Liver (tissue), 8 donors: ENCODE measurements at regions not wholly inside any gene's neighbourhood (a gene's known extent, or its start where the extent isn't known, plus 50 kb on each side); places are given as distances from the start of the nearest gene placed in this dataset.

Experiments used
- DNase-seq: peaks from one replicate; pipeline ENCODE4 v3.0.0-alpha.2; 2017; ENCODE audit warnings: low spot score
- H3K27ac ChIP-seq, 2 donors: one replicate each; pipeline ENCODE4 v1.7.0; 2013; ENCODE audit warnings: inconsistent platforms in 2 of 2, low read length in 2 of 2, control low read depth in 1 of 2, low read depth in 1 of 2, mild to moderate bottlenecking in 1 of 2
- H3K27me3 ChIP-seq, 4 donors: one replicate each; pipeline versions ENCODE4 v1.6.1 to v1.7.0; 2013; ENCODE audit warnings: low read length in 3 of 4, inconsistent platforms in 1 of 4, mild to moderate bottlenecking in 1 of 4, moderate library complexity in 1 of 4; ENCODE audit not compliant: control insufficient read depth in 4 of 4, insufficient read depth in 4 of 4
- H3K36me3 ChIP-seq, 4 donors: one replicate each; pipeline versions ENCODE4 v1.6.1 to v1.7.0; 2013; ENCODE audit warnings: low read length in 3 of 4, mild to moderate bottlenecking in 3 of 4, low read depth in 1 of 4, moderate library complexity in 1 of 4; ENCODE audit not compliant: control insufficient read depth in 4 of 4, insufficient read depth in 3 of 4
- H3K4me1 ChIP-seq, 4 donors: one replicate each; pipeline versions ENCODE4 v1.6.1 to v1.7.0; 2013; ENCODE audit warnings: low read length in 3 of 4, mild to moderate bottlenecking in 3 of 4, moderate library complexity in 1 of 4; ENCODE audit not compliant: control insufficient read depth in 4 of 4, insufficient read depth in 4 of 4
- H3K4me3 ChIP-seq, 3 donors: one replicate each; pipeline versions ENCODE4 v1.6.1 to v1.7.0; 2013; ENCODE audit warnings: low read length in 3 of 3, control low read depth in 1 of 3, low read depth in 1 of 3, mild to moderate bottlenecking in 1 of 3
- H3K9ac ChIP-seq, 2 donors: one replicate each; pipeline ENCODE4 v1.7.0; 2013; ENCODE audit warnings: low read length in 2 of 2, mild to moderate bottlenecking in 2 of 2, moderate library complexity in 2 of 2, control low read depth in 1 of 2, low read depth in 1 of 2
- H3K9me3 ChIP-seq, 4 donors: one replicate each; pipeline versions ENCODE4 v1.6.1 to v1.7.0; 2013; ENCODE audit warnings: low read length in 3 of 4; ENCODE audit not compliant: control insufficient read depth in 4 of 4
- ATF3 ChIP-seq: IDR thresholded peaks from 2 replicates; pipeline ENCODE4 v1.6.1; 2016; ENCODE audit warnings: antibody characterized with exemption
- CTCF ChIP-seq: fragments of 150-350 bp; IDR thresholded peaks from 2 replicates; pipeline ENCODE4 v1.5.1; 2017; ENCODE audit warnings: improper control_type of control experiment, low read depth, low read length; ENCODE audit not compliant: missing input control
- EGR1 ChIP-seq, 2 donors: IDR thresholded peaks; 2 replicates each; pipeline ENCODE4 v1.6.1; 2016 to 2018; ENCODE audit warnings: antibody characterized with exemption in 2 of 2, low read depth in 2 of 2
- FOXA2 ChIP-seq: IDR thresholded peaks from 2 replicates; pipeline ENCODE4 v1.6.1; 2016; ENCODE audit warnings: antibody characterized with exemption
- GABPA ChIP-seq, 2 donors: IDR thresholded peaks in 1 of 2; conservative IDR thresholded peaks in 1 of 2; 2 replicates each; pipeline ENCODE4 v1.6.1; 2016; ENCODE audit warnings: antibody characterized with exemption in 2 of 2, mild to moderate bottlenecking in 1 of 2, moderate library complexity in 1 of 2
- HNF4A ChIP-seq, 2 donors: conservative IDR thresholded peaks; 2 replicates each; pipeline ENCODE4 v1.6.1; 2016; ENCODE audit warnings: antibody characterized with exemption in 2 of 2, mild to moderate bottlenecking in 2 of 2
- HNF4G ChIP-seq: IDR thresholded peaks from 2 replicates; pipeline ENCODE4 v1.6.1; 2016; ENCODE audit warnings: antibody characterized with exemption
- JUND ChIP-seq, 2 donors: IDR thresholded peaks; 2 replicates each; pipeline ENCODE4 v1.6.1; 2016; ENCODE audit warnings: antibody characterized with exemption in 2 of 2
- MAX ChIP-seq: IDR thresholded peaks from 2 replicates; pipeline ENCODE4 v1.6.1; 2016; ENCODE audit warnings: antibody characterized with exemption
- NR2F2 ChIP-seq: IDR thresholded peaks from 2 replicates; pipeline ENCODE4 v1.6.1; 2016; ENCODE audit warnings: antibody characterized with exemption
- RAD21 ChIP-seq, 2 donors: IDR thresholded peaks; 2 replicates each; pipeline ENCODE4 v1.6.1; 2016; ENCODE audit warnings: antibody characterized with exemption in 2 of 2, mild to moderate bottlenecking in 2 of 2
- REST ChIP-seq: IDR thresholded peaks from 2 replicates; pipeline ENCODE4 v1.6.1; 2016; ENCODE audit warnings: antibody characterized with exemption, mild to moderate bottlenecking
- RXRA ChIP-seq, 2 donors: IDR thresholded peaks; 2 replicates each; pipeline ENCODE4 v1.6.1; 2017 to 2018; ENCODE audit warnings: antibody characterized with exemption in 2 of 2, mild to moderate bottlenecking in 1 of 2
- SP1 ChIP-seq: IDR thresholded peaks from 2 replicates; pipeline ENCODE4 v1.6.1; 2018; ENCODE audit warnings: antibody characterized with exemption, mild to moderate bottlenecking
- TAF1 ChIP-seq: conservative IDR thresholded peaks from 2 replicates; pipeline ENCODE4 v1.6.1; 2016; ENCODE audit warnings: antibody characterized with exemption, mild to moderate bottlenecking
- YY1 ChIP-seq: IDR thresholded peaks from 2 replicates; pipeline ENCODE4 v1.6.1; 2016; ENCODE audit warnings: antibody characterized with exemption, mild to moderate bottlenecking
- ZBTB33 ChIP-seq: IDR thresholded peaks from 2 replicates; pipeline ENCODE4 v1.6.1; 2016; ENCODE audit warnings: antibody characterized with exemption
- WGBS: extraction: QIAGEN DNeasy Blood & Tissue Kit; methylation state at CpG from one replicate; pipeline ENCODE4 v1.1.7; 2013; 5-methylcytosine and 5-hydroxymethylcytosine counted together
- donor health status: healthy.
- donor health status: healthy.
- donor health status: healthy.
- donor health status: healthy.
- donor health status: healthy.

GRCh38 chr1:47635111-47635510 is 197.3 kb downstream of the FOXD2 start:
- Histone ChIP-seq H3K9ac (no peak overlapping the region), H3K27ac (no peak overlapping the region), H3K4me3 (no peak overlapping the region), H3K4me1 (no peaks in the 10 kb centered on the region), H3K9me3 (no peaks in the 10 kb centered on the region), H3K27me3 (no peaks in the 10 kb centered on the region), H3K36me3 (no peaks in the 10 kb centered on the region)
- TF ChIP-seq REST, result no peak
- TF ChIP-seq HNF4G, result no peak
- TF ChIP-seq GABPA (IDR thresholded peaks at IDR 0.05 in 1 of 2, conservative IDR thresholded peaks at IDR 0.05 in 1 of 2), result no peak
- TF ChIP-seq YY1, result no peak
- no peak for TF ChIP-seq EGR1 (IDR thresholded peaks at IDR 0.05; ENCODE audit: low read depth in 2 of 2)
- no peak for TF ChIP-seq ATF3
- TF ChIP-seq TAF1, result no peak
- TF ChIP-seq FOXA2, result no peak
- TF ChIP-seq HNF4A (conservative IDR thresholded peaks at IDR 0.05), result no peak
- TF ChIP-seq SP1, result no peak
- no peak for TF ChIP-seq RXRA (IDR thresholded peaks at IDR 0.05)
- no peak for TF ChIP-seq MAX
- no peak for TF ChIP-seq CTCF
- TF ChIP-seq NR2F2, result no peak
- DNase-seq, result no peak
- 89% methylated on average over 5 of the region's 5 CpGs for WGBS

- H3K9ac ChIP-seq, result no peak overlapping the region
- H3K36me3 ChIP-seq, result no peaks in the 10 kb centered on the region
- TF ChIP-seq TAF1 (no peak), EGR1 (IDR thresholded peaks at IDR 0.05; ENCODE audit: low read depth in 2 of 2) (no peak), FOXA2 (no peak), RAD21 (IDR thresholded peaks at IDR 0.05) (no peak), YY1 (no peak), ATF3 (no peak), RXRA (IDR thresholded peaks at IDR 0.05) (no peak), HNF4A (conservative IDR thresholded peaks at IDR 0.05) (no peak), SP1 (no peak), JUND (IDR thresholded peaks at IDR 0.05) (no peak), CTCF (no peak), HNF4G (no peak), NR2F2 (no peak), ZBTB33 (no peak)
- no peaks in the 10 kb centered on the region for H3K27me3 ChIP-seq
- no peak overlapping the region for H3K4me3 ChIP-seq
- 79% methylated on average over 2 of the region's 2 CpGs for WGBS
- DNase-seq, result no peak
- H3K9me3 ChIP-seq, result no peaks in the 10 kb centered on the region
- no peak overlapping the region for H3K27ac ChIP-seq
- H3K4me1 ChIP-seq, result no peaks in the 10 kb centered on the region
These were observed 197.8 kb downstream of the FOXD2 start for GRCh38 chr1:47635597-47635996.
